Caco-2 (cell line): ENCODE measurements at regions not wholly inside any gene's neighbourhood (a gene's known extent, or its start where the extent isn't known, plus 50 kb on each side); places are given as distances from the start of the nearest gene placed in this dataset.

Experiments
- BruUV-seq: library from RNA; stranded (reverse); fragments of 400-500 nt; replicated peaks from 2 replicates; lab custom pipeline; 2021; lab: Mats Ljungman, UMichigan
- CTCF ChIA-PET: fragments of 300-600 bp; sonication (Branson Sonifier 250); formaldehyde crosslinking; loops from one replicate; lab custom pipeline; 2022; ENCODE audit warnings: antibody characterized with exemption; lab: Charles Lee
- POLR2A ChIA-PET: fragments of 300-600 bp; sonication (Branson Sonifier 250); formaldehyde crosslinking; loops from one replicate; lab custom pipeline; 2022; ENCODE audit warnings: antibody characterized with exemption; lab: Charles Lee
- DNase-seq, 2 experiments: peaks; one replicate each; pipeline versions ENCODE4 v3.0.0 to v3.0.0-alpha.2; 2020 to 2022
- H3K27me3 ChIP-seq: replicated peaks from 2 replicates; pipeline ENCODE4 v1.6.0; 2011; ENCODE audit warnings: low read length; ENCODE audit not compliant: control insufficient read depth, insufficient read depth
- H3K36me3 ChIP-seq: 2 replicates; pipeline ENCODE4 v1.5.1; 2011; ENCODE audit warnings: low read length; ENCODE audit not compliant: control insufficient read depth, insufficient read depth
- H3K4me1 ChIP-seq: fragments of 250-450 bp; sonication (Bioruptor Pico); 2 replicates; pipeline ENCODE4 v1.5.1; 2020; ENCODE audit warnings: mild to moderate bottlenecking
- H3K4me3 ChIP-seq: 2 replicates; pipeline ENCODE4 v1.5.1; 2011; ENCODE audit warnings: low read depth, mild to moderate bottlenecking, control low read depth, low read length
- H3K9me3 ChIP-seq: fragments of 250-450 bp; sonication (Bioruptor Pico); 2 replicates; pipeline ENCODE4 v1.5.1; 2020; ENCODE audit warnings: mild to moderate bottlenecking, moderate library complexity
- H3K27ac Mint-ChIP-seq: one replicate; pipeline ENCODE4 v1.8.0; 2022; ENCODE audit warnings: mixed read lengths; ENCODE audit not compliant: unreplicated experiment
- H3K27me3 Mint-ChIP-seq: one replicate; pipeline ENCODE4 v1.8.0; 2022; ENCODE audit warnings: mixed read lengths; ENCODE audit not compliant: insufficient read depth, unreplicated experiment
- H3K36me3 Mint-ChIP-seq: one replicate; pipeline ENCODE4 v1.8.0; 2022; ENCODE audit warnings: mild to moderate bottlenecking, mixed read lengths; ENCODE audit not compliant: insufficient read depth, unreplicated experiment
- H3K4me1 Mint-ChIP-seq: one replicate; pipeline ENCODE4 v1.8.0; 2022; ENCODE audit warnings: low read depth, mixed read lengths; ENCODE audit not compliant: unreplicated experiment
- H3K4me3 Mint-ChIP-seq: one replicate; pipeline ENCODE4 v1.8.0; 2022; ENCODE audit warnings: mild to moderate bottlenecking, moderate library complexity, mixed read lengths; ENCODE audit not compliant: unreplicated experiment
- H3K9me3 Mint-ChIP-seq: one replicate; pipeline ENCODE4 v1.8.0; 2022; ENCODE audit warnings: mixed read lengths; ENCODE audit not compliant: unreplicated experiment
- intact Hi-C: fragments of 100-400 bp; cut with micrococcal nuclease; formaldehyde crosslinking; loops from one replicate; pipeline ENCODE4 v1.10.0; 2022; ENCODE audit not compliant: unreplicated experiment
- TF ChIP-seq, protein P1 (sequence below), 2 experiments: fragments of 200-600 bp in 1 of 2; IDR thresholded peaks; 1 replicate in 1 of 2; 2 replicates in 1 of 2; pipeline versions ENCODE4 v1.5.1 to v1.8.0; 2011 to 2022; ENCODE audit warnings: antibody characterized with exemption in 1 of 2, control low read depth in 1 of 2, inconsistent platforms in 1 of 2, low read depth in 1 of 2, low read length in 1 of 2, mild to moderate bottlenecking in 1 of 2, moderate library complexity in 1 of 2; ENCODE audit not compliant: insufficient read depth in 1 of 2, severe bottlenecking in 1 of 2, unreplicated experiment in 1 of 2

DNA sequence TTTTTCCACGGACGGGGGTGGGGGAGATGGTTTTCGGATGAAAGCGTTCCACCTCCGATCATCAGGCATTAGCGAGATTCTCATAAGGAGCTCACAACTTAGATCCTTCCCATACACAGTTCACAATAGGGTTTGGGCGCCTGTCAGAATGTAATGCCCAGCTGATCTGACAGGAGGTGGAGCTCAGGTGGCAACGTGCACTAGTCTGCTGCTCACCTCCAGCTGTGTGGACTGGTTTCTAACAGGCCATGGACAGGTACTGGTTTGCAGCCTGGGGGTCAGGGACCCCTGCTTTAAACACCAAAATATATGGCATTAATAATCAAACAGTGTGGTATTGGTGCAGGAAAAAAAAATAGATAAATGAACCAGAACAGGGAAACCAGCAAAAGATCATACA, 157.5 kb upstream of the NLRP1 start:
- CTCF ChIA-PET = no interaction called here
- no peaks in the 10 kb centered on the region for H3K36me3 ChIP-seq
- DNase-seq = no peak
- TF ChIP-seq, protein P1, sequence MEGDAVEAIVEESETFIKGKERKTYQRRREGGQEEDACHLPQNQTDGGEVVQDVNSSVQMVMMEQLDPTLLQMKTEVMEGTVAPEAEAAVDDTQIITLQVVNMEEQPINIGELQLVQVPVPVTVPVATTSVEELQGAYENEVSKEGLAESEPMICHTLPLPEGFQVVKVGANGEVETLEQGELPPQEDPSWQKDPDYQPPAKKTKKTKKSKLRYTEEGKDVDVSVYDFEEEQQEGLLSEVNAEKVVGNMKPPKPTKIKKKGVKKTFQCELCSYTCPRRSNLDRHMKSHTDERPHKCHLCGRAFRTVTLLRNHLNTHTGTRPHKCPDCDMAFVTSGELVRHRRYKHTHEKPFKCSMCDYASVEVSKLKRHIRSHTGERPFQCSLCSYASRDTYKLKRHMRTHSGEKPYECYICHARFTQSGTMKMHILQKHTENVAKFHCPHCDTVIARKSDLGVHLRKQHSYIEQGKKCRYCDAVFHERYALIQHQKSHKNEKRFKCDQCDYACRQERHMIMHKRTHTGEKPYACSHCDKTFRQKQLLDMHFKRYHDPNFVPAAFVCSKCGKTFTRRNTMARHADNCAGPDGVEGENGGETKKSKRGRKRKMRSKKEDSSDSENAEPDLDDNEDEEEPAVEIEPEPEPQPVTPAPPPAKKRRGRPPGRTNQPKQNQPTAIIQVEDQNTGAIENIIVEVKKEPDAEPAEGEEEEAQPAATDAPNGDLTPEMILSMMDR (IDR thresholded peaks at IDR 0.05; ENCODE audit: insufficient read depth in 1 of 2, low read depth in 1 of 2, low read length in 1 of 2, severe bottlenecking in 1 of 2, unreplicated experiment in 1 of 2) = no peak
- POLR2A ChIA-PET = no interaction called here
- Mint-ChIP-seq H3K27ac (no peak overlapping the region), H3K4me1 (no peaks in the 10 kb centered on the region), H3K9me3 (no peaks in the 10 kb centered on the region), H3K36me3 (no peaks in the 10 kb centered on the region), H3K27me3 (peaks cover 4% of the 10 kb centered on the region), H3K4me3 (no peak overlapping the region)
- intact Hi-C loops = no loop called here
- H3K27me3 ChIP-seq = no peaks in the 10 kb centered on the region
- BruUV-seq = no TSS peak
- no peaks in the 10 kb centered on the region for H3K4me1 ChIP-seq
- H3K4me3 ChIP-seq = no peak overlapping the region
- no peaks in the 10 kb centered on the region for H3K9me3 ChIP-seq

DNA sequence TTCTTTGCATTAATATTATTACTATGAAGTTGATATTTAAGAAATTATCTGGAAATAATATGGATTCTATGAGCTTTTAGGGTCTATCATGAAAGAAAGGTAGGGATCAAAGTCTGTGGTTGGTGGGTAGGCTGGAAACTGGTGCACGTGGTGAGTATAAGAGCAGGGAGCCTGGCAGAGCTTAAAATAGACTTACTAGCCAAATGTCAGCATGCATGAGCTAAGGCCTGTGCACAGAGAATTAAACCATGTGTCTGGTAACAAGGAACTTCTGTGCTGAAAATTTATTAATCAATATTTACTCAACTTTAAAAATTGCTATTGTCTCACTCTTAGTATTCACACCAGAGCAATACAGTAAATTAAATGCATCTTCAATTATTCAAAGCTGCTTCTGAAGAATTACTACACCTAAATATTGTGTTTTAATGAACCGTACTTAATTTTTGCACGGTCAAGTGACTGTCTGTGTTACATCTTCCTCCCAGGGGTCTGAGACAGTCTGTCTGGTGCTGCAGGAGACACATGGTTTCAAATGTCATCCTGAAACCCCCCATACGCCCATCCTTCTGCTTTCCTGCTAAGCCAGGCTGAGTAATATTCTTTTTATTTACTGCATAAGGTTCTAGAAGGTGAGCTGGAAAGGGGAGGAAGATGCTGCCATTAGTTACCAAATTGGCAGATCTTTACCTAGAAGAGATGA, 161.0 kb upstream of the NLRP1 start:
- no peaks in the 10 kb centered on the region for H3K27me3 Mint-ChIP-seq
- no peaks in the 10 kb centered on the region for H3K36me3 Mint-ChIP-seq
- Histone ChIP-seq H3K9me3 (no peaks in the 10 kb centered on the region), H3K36me3 (no peaks in the 10 kb centered on the region), H3K4me1 (no peaks in the 10 kb centered on the region), H3K4me3 (no peak overlapping the region), H3K27me3 (no peaks in the 10 kb centered on the region)
- H3K9me3 Mint-ChIP-seq = no peaks in the 10 kb centered on the region
- intact Hi-C loops = no loop called here
- ChIA-PET CTCF (no interaction called here), POLR2A (no interaction called here)
- TF ChIP-seq, protein P1 (IDR thresholded peaks at IDR 0.05; ENCODE audit: insufficient read depth in 1 of 2, low read depth in 1 of 2, low read length in 1 of 2, severe bottlenecking in 1 of 2, unreplicated experiment in 1 of 2) = no peak
- BruUV-seq = no TSS peak
- no peak overlapping the region for H3K4me3 Mint-ChIP-seq
- no peak overlapping the region for H3K27ac Mint-ChIP-seq
- DNase-seq = no peak
- H3K4me1 Mint-ChIP-seq = no peaks in the 10 kb centered on the region

DNA sequence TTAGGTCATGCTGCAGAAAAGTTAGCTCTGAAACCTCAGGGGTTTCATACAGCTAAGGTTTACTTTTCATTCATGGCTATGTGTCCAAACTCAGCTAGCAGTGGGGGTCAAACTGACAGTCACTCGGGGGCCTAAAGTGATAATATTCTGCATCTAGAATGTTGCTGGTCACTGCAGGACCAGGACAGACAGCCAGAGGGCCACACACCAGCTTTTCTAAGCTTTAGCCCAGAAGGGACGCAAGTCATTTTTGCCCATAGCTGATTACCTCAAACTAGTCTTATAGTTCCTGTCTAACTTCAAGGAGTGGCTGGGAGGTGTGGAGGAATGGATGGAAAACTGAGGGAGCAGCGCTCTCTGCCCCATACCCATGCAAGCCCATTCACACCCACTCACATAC, 163.0 kb upstream of the NLRP1 start:
- no peak overlapping the region for H3K27ac Mint-ChIP-seq
- CTCF ChIA-PET = interaction anchor here (0.5 kb wide), 1 partner anchor 691 kb away, joined by 6 read pairs; no protein-coding TSS in a partner anchor

More for the DNA sequence above, 163.0 kb upstream of the NLRP1 start:
- H3K27me3 Mint-ChIP-seq = no peaks in the 10 kb centered on the region
- no TSS peak for BruUV-seq
- H3K4me3 Mint-ChIP-seq = no peak overlapping the region
- no peak for DNase-seq
- TF ChIP-seq, protein P1 (IDR thresholded peaks at IDR 0.05; ENCODE audit: insufficient read depth in 1 of 2, low read depth in 1 of 2, low read length in 1 of 2, severe bottlenecking in 1 of 2, unreplicated experiment in 1 of 2) = no peak
- Histone ChIP-seq H3K27me3 (no peaks in the 10 kb centered on the region), H3K4me1 (no peaks in the 10 kb centered on the region), H3K4me3 (no peak overlapping the region), H3K9me3 (no peaks in the 10 kb centered on the region), H3K36me3 (no peaks in the 10 kb centered on the region)
- no peaks in the 10 kb centered on the region for H3K4me1 Mint-ChIP-seq
- POLR2A ChIA-PET = no interaction called here
- intact Hi-C loops = no loop called here
- H3K9me3 Mint-ChIP-seq = no peaks in the 10 kb centered on the region
- H3K36me3 Mint-ChIP-seq = no peaks in the 10 kb centered on the region
